Liver (tissue), 3 donors: ENCODE measurements at regions not wholly inside any gene's neighbourhood (a gene's known extent, or its start where the extent isn't known, plus 50 kb on each side); places are given as distances from the start of the nearest gene placed in this dataset.

Experiments used
- ATF3 ChIP-seq: IDR thresholded peaks from 2 replicates; pipeline ENCODE4 v1.6.1; 2016; ENCODE audit warnings: antibody characterized with exemption
- GABPA ChIP-seq, 2 donors: IDR thresholded peaks in 1 of 2; conservative IDR thresholded peaks in 1 of 2; 2 replicates each; pipeline ENCODE4 v1.6.1; 2016; ENCODE audit warnings: antibody characterized with exemption in 2 of 2, mild to moderate bottlenecking in 1 of 2, moderate library complexity in 1 of 2
- RAD21 ChIP-seq, 2 donors: IDR thresholded peaks; 2 replicates each; pipeline ENCODE4 v1.6.1; 2016; ENCODE audit warnings: antibody characterized with exemption in 2 of 2, mild to moderate bottlenecking in 2 of 2
- TAF1 ChIP-seq: conservative IDR thresholded peaks from 2 replicates; pipeline ENCODE4 v1.6.1; 2016; ENCODE audit warnings: antibody characterized with exemption, mild to moderate bottlenecking
- YY1 ChIP-seq: IDR thresholded peaks from 2 replicates; pipeline ENCODE4 v1.6.1; 2016; ENCODE audit warnings: antibody characterized with exemption, mild to moderate bottlenecking
- ZBTB33 ChIP-seq: IDR thresholded peaks from 2 replicates; pipeline ENCODE4 v1.6.1; 2016; ENCODE audit warnings: antibody characterized with exemption
- TF ChIP-seq, protein P1 (sequence below): fragments of 150-350 bp; IDR thresholded peaks from 2 replicates; pipeline ENCODE4 v1.5.1; 2017; ENCODE audit warnings: improper control_type of control experiment, low read depth, low read length; ENCODE audit not compliant: missing input control
- TF ChIP-seq, protein P2 (sequence below): IDR thresholded peaks from 2 replicates; pipeline ENCODE4 v1.6.1; 2016; ENCODE audit warnings: antibody characterized with exemption
- TF ChIP-seq, protein P3 (sequence below): IDR thresholded peaks from 2 replicates; pipeline ENCODE4 v1.6.1; 2016; ENCODE audit warnings: antibody characterized with exemption, mild to moderate bottlenecking
- donor health status: healthy.
- donor health status: healthy.

- TF ChIP-seq RAD21 (IDR thresholded peaks at IDR 0.05) (no peak), ATF3 (no peak), GABPA (IDR thresholded peaks at IDR 0.05 in 1 of 2, conservative IDR thresholded peaks at IDR 0.05 in 1 of 2) (no peak), TAF1 (no peak), YY1 (no peak), ZBTB33 (no peak)
- TF ChIP-seq, protein P1, sequence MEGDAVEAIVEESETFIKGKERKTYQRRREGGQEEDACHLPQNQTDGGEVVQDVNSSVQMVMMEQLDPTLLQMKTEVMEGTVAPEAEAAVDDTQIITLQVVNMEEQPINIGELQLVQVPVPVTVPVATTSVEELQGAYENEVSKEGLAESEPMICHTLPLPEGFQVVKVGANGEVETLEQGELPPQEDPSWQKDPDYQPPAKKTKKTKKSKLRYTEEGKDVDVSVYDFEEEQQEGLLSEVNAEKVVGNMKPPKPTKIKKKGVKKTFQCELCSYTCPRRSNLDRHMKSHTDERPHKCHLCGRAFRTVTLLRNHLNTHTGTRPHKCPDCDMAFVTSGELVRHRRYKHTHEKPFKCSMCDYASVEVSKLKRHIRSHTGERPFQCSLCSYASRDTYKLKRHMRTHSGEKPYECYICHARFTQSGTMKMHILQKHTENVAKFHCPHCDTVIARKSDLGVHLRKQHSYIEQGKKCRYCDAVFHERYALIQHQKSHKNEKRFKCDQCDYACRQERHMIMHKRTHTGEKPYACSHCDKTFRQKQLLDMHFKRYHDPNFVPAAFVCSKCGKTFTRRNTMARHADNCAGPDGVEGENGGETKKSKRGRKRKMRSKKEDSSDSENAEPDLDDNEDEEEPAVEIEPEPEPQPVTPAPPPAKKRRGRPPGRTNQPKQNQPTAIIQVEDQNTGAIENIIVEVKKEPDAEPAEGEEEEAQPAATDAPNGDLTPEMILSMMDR: no peak
- TF ChIP-seq, protein P2, sequence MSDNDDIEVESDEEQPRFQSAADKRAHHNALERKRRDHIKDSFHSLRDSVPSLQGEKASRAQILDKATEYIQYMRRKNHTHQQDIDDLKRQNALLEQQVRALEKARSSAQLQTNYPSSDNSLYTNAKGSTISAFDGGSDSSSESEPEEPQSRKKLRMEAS: no peak
- TF ChIP-seq, protein P3, sequence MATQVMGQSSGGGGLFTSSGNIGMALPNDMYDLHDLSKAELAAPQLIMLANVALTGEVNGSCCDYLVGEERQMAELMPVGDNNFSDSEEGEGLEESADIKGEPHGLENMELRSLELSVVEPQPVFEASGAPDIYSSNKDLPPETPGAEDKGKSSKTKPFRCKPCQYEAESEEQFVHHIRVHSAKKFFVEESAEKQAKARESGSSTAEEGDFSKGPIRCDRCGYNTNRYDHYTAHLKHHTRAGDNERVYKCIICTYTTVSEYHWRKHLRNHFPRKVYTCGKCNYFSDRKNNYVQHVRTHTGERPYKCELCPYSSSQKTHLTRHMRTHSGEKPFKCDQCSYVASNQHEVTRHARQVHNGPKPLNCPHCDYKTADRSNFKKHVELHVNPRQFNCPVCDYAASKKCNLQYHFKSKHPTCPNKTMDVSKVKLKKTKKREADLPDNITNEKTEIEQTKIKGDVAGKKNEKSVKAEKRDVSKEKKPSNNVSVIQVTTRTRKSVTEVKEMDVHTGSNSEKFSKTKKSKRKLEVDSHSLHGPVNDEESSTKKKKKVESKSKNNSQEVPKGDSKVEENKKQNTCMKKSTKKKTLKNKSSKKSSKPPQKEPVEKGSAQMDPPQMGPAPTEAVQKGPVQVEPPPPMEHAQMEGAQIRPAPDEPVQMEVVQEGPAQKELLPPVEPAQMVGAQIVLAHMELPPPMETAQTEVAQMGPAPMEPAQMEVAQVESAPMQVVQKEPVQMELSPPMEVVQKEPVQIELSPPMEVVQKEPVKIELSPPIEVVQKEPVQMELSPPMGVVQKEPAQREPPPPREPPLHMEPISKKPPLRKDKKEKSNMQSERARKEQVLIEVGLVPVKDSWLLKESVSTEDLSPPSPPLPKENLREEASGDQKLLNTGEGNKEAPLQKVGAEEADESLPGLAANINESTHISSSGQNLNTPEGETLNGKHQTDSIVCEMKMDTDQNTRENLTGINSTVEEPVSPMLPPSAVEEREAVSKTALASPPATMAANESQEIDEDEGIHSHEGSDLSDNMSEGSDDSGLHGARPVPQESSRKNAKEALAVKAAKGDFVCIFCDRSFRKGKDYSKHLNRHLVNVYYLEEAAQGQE: no peak
Observed at GRCh38 chr1:221473411-221473810, 268.5 kb downstream of the DUSP10 start.
